ENCODE measurements at regions not wholly inside any gene's neighbourhood (a gene's known extent, or its start where the extent isn't known, plus 50 kb on each side); places are given as distances from the start of the nearest gene placed in this dataset.

GRCh38 chr5:115439042-115439441, 105.5 kb downstream of the FEM1C start:
- Histone ChIP-seq H3K9me3 (ENCODE audit: control insufficient read depth in 2 of 2, low read length in 2 of 2) (peaks cover 3 to 15% of the 10 kb centered on the region in 2 donors), H3K36me3 (ENCODE audit: control insufficient read depth in 2 of 2, insufficient read depth in 2 of 2, low read length in 2 of 2) (no peaks in the 10 kb centered on the region), H3K9ac (ENCODE audit: low read length in 2 of 2) (no peak overlapping the region), H3K4me1 (ENCODE audit: control insufficient read depth, insufficient read depth, low read length) (peaks cover 5% of the 10 kb centered on the region), H3K4me3 (ENCODE audit: low read length in 2 of 2) (no peak overlapping the region), H3K27me3 (ENCODE audit: control insufficient read depth in 1 of 2, insufficient read depth in 2 of 2, low read length in 2 of 2) (no peaks in the 10 kb centered on the region), H3K27ac (ENCODE audit: low read length) (no peak overlapping the region)

DNA sequence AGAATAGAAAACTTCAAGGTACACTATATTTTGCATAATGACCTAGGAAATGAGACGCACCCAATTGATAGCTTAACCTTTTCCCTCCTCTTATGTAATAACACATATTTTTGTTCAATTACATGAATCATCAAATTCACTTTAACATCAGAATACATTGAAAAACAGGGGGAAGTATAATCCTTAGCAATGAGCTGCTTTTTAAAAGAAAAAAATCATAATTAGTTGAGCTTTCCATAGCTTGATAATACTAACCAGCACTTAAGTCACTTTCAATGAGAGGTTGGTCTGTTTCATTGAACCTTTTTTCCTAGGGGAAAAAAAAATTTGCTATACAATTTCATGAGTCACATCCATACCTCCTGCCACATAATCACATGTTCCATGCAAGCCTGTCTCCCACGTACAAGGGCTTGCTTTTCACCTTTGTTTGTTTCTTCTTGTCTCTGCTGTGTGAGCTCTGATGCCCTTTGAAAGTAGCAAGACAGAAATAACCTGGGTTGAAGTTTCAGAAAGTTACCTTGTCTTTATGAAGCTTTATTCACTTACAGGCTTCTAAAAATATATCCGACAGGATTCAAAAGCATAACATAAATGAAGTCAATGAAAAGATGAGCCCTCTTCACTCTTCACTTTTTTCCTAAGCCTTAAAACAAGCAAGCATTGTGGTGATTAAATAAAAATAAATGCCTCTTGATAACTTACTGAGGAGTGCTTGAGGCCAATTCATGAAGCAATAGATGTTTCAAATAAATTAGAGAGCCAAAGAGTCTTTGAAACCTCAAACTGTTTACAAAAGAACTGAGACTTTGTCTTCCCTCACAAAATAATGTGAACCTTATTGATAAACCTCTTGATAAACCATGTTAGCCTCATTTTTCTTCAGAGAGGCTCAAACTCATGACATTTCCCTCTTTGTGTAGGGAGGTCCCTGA, 108.5 kb downstream of the FEM1C start:
- no peaks in the 10 kb centered on the region for H3K27me3 ChIP-seq (ENCODE audit: control insufficient read depth in 1 of 2, insufficient read depth in 2 of 2, low read length in 2 of 2)
- no peak overlapping the region for H3K4me3 ChIP-seq (ENCODE audit: low read length in 2 of 2)
- H3K27ac ChIP-seq (ENCODE audit: low read length) = no peak overlapping the region
- H3K4me1 ChIP-seq (ENCODE audit: control insufficient read depth, insufficient read depth, low read length) = peaks cover 8% of the 10 kb centered on the region
- H3K9me3 ChIP-seq (ENCODE audit: control insufficient read depth in 2 of 2, low read length in 2 of 2) = peaks cover 2 to 15% of the 10 kb centered on the region in 2 donors
- H3K36me3 ChIP-seq (ENCODE audit: control insufficient read depth in 2 of 2, insufficient read depth in 2 of 2, low read length in 2 of 2) = no peaks in the 10 kb centered on the region
- H3K9ac ChIP-seq (ENCODE audit: low read length in 2 of 2) = no peak overlapping the region

DNA sequence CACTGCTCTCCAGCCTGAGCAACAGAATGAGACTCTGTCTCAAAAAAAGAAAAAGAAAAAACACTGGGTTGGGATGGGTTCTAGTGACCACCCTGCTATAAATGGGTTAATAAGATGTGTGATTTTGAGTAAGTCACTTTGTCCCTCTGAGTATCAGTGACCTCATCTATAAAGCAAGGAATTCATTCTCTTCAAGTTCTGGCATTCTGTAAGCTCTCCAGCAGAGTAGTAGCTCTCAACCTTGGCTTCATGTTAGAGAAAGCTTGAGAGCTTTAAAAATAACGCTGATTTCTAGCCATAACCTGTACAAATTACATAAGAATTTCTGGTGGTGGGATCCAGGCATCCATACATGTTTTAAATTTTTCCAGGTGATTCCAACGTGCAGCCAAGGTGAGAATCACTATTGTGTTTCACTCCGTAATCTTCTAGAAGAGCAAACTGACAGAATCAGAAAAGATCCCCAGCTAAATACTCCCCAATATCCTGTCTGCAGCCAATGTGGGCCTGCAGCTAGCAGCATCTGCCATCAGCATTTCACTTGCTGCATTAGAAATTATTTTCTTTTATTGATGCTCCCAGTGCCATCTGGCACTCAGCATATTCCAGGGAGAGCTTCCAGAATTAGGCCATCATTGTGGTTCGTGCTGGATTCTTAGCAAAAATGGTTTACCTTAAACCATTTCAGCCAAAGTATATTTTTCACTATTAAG, 109.4 kb downstream of the FEM1C start:
- Histone ChIP-seq H3K9ac (ENCODE audit: low read length in 2 of 2) (no peak overlapping the region), H3K9me3 (ENCODE audit: control insufficient read depth in 2 of 2, low read length in 2 of 2) (peaks cover 0 to 9% of the 10 kb centered on the region in 2 donors), H3K4me1 (ENCODE audit: control insufficient read depth, insufficient read depth, low read length) (peaks cover 10% of the 10 kb centered on the region), H3K27ac (ENCODE audit: low read length) (no peak overlapping the region), H3K27me3 (ENCODE audit: control insufficient read depth in 1 of 2, insufficient read depth in 2 of 2, low read length in 2 of 2) (no peaks in the 10 kb centered on the region), H3K4me3 (ENCODE audit: low read length in 2 of 2) (no peak overlapping the region), H3K36me3 (ENCODE audit: control insufficient read depth in 2 of 2, insufficient read depth in 2 of 2, low read length in 2 of 2) (no peaks in the 10 kb centered on the region)

DNA sequence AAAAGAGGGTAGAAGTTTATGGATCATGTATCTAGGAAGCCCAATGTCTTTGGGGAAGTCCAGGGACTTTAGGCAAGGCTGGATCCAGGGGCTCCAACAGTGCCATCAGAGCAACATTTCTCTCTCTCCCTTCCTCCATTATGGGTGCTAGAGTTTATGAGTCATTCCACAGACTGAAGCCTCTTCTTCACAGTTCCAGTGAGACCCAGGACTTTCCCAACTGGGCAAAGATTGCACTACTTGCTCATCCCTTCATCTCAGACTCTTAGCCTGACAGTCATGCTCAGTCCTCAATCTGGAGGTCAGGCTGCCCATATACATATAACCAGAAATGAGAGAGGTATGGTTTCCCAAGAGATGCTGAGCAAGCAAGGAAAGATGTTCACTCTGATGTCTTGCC, 110.7 kb downstream of the FEM1C start:
- H3K27ac ChIP-seq (ENCODE audit: low read length) = no peak overlapping the region
- no peaks in the 10 kb centered on the region for H3K36me3 ChIP-seq (ENCODE audit: control insufficient read depth in 2 of 2, insufficient read depth in 2 of 2, low read length in 2 of 2)
- peaks cover 0 to 7% of the 10 kb centered on the region in 2 donors for H3K9me3 ChIP-seq (ENCODE audit: control insufficient read depth in 2 of 2, low read length in 2 of 2)
- no peak overlapping the region for H3K4me3 ChIP-seq (ENCODE audit: low read length in 2 of 2)
- H3K4me1 ChIP-seq (ENCODE audit: control insufficient read depth, insufficient read depth, low read length) = peaks cover 10% of the 10 kb centered on the region
- H3K9ac ChIP-seq (ENCODE audit: low read length in 2 of 2) = no peak overlapping the region
- no peaks in the 10 kb centered on the region for H3K27me3 ChIP-seq (ENCODE audit: control insufficient read depth in 1 of 2, insufficient read depth in 2 of 2, low read length in 2 of 2)

- Histone ChIP-seq H3K27me3 (ENCODE audit: control insufficient read depth in 1 of 2, insufficient read depth in 2 of 2, low read length in 2 of 2) (no peaks in the 10 kb centered on the region), H3K9me3 (ENCODE audit: control insufficient read depth in 2 of 2, low read length in 2 of 2) (no peaks in the 10 kb centered on the region), H3K27ac (ENCODE audit: low read length) (no peak overlapping the region), H3K9ac (ENCODE audit: low read length in 2 of 2) (no peak overlapping the region), H3K4me3 (ENCODE audit: low read length in 2 of 2) (no peak overlapping the region), H3K4me1 (ENCODE audit: control insufficient read depth, insufficient read depth, low read length) (peaks cover 14% of the 10 kb centered on the region), H3K36me3 (ENCODE audit: control insufficient read depth in 2 of 2, insufficient read depth in 2 of 2, low read length in 2 of 2) (no peaks in the 10 kb centered on the region)
These were observed 111.9 kb downstream of the FEM1C start for GRCh38 chr5:115432691-115433090.

GRCh38 chr5:115431116-115431515, 113.5 kb downstream of the FEM1C start:
- no peak overlapping the region for H3K4me3 ChIP-seq (ENCODE audit: low read length in 2 of 2)
- no peaks in the 10 kb centered on the region for H3K27me3 ChIP-seq (ENCODE audit: control insufficient read depth in 1 of 2, insufficient read depth in 2 of 2, low read length in 2 of 2)
- no peak overlapping the region for H3K9ac ChIP-seq (ENCODE audit: low read length in 2 of 2)
- H3K9me3 ChIP-seq (ENCODE audit: control insufficient read depth in 2 of 2, low read length in 2 of 2) = no peaks in the 10 kb centered on the region
- H3K27ac ChIP-seq (ENCODE audit: low read length) = no peak overlapping the region
- no peaks in the 10 kb centered on the region for H3K36me3 ChIP-seq (ENCODE audit: control insufficient read depth in 2 of 2, insufficient read depth in 2 of 2, low read length in 2 of 2)
- H3K4me1 ChIP-seq (ENCODE audit: control insufficient read depth, insufficient read depth, low read length) = peaks cover 19% of the 10 kb centered on the region

GRCh38 chr5:115430374-115430773, 114.2 kb downstream of the FEM1C start:
- no peaks in the 10 kb centered on the region for H3K27me3 ChIP-seq (ENCODE audit: control insufficient read depth in 1 of 2, insufficient read depth in 2 of 2, low read length in 2 of 2)
- H3K4me1 ChIP-seq (ENCODE audit: control insufficient read depth, insufficient read depth, low read length) = peaks cover 21% of the 10 kb centered on the region

GRCh38 chr5:115429345-115429940, 115.1 kb downstream of the FEM1C start:
- no peaks in the 10 kb centered on the region for H3K9me3 ChIP-seq (ENCODE audit: control insufficient read depth in 2 of 2, low read length in 2 of 2)
- no peak overlapping the region for H3K9ac ChIP-seq (ENCODE audit: low read length in 2 of 2)
- H3K4me1 ChIP-seq (ENCODE audit: control insufficient read depth, insufficient read depth, low read length) = peaks cover 29% of the 10 kb centered on the region
- no peak overlapping the region for H3K27ac ChIP-seq (ENCODE audit: low read length)
- no peaks in the 10 kb centered on the region for H3K36me3 ChIP-seq (ENCODE audit: control insufficient read depth in 2 of 2, insufficient read depth in 2 of 2, low read length in 2 of 2)
- no peaks in the 10 kb centered on the region for H3K27me3 ChIP-seq (ENCODE audit: control insufficient read depth in 1 of 2, insufficient read depth in 2 of 2, low read length in 2 of 2)
- H3K4me3 ChIP-seq (ENCODE audit: low read length in 2 of 2) = no peak overlapping the region

More at GRCh38 chr5:115430374-115430773, 114.2 kb downstream of the FEM1C start:
- Histone ChIP-seq H3K9ac (ENCODE audit: low read length in 2 of 2) (no peak overlapping the region), H3K9me3 (ENCODE audit: control insufficient read depth in 2 of 2, low read length in 2 of 2) (no peaks in the 10 kb centered on the region), H3K36me3 (ENCODE audit: control insufficient read depth in 2 of 2, insufficient read depth in 2 of 2, low read length in 2 of 2) (no peaks in the 10 kb centered on the region), H3K4me3 (ENCODE audit: low read length in 2 of 2) (no peak overlapping the region), H3K27ac (ENCODE audit: low read length) (no peak overlapping the region)

DNA sequence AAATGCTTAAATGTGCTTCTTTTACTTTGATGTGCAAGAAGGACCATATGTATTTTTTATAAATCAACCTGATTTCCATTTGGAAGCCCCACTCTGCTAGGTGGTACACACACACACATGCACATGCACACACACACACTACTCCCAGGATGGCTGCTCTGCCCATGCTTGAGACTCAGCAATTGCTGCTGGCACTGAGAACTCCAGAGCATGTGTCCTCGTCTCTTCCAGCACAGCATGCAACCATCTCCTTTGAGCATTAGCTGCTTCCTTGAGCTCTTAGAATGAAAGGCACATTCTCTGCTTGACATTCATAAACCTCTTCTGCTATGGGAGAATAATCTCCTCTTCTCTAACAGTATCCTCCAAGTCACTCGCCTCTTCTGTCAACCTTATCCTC, 115.9 kb downstream of the FEM1C start:
- no peak overlapping the region for H3K27ac ChIP-seq (ENCODE audit: low read length)
- H3K4me3 ChIP-seq (ENCODE audit: low read length in 2 of 2) = no peak overlapping the region
- H3K4me1 ChIP-seq (ENCODE audit: control insufficient read depth, insufficient read depth, low read length) = peaks cover 35% of the 10 kb centered on the region

DNA sequence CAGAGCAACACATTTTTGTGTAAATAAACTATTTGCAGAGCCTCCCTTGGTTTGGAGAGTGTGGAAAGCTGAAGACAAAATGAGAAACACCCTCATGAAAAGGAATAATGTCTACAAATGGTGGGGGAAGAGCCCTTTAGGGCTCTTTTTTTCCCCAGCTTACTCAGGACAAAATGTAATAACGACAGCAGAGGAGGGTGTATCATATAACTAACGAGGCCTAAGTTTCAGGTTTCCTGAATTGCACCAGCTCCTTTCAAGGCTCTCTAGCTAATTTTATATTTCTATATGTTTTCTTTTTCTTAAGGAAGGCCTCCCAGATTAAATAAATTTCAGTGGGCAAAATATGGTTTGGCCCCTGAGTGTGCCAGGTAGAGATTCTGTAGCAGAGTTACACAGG, 116.3 kb downstream of the FEM1C start:
- no peaks in the 10 kb centered on the region for H3K27me3 ChIP-seq (ENCODE audit: control insufficient read depth in 1 of 2, insufficient read depth in 2 of 2, low read length in 2 of 2)
- no peaks in the 10 kb centered on the region for H3K36me3 ChIP-seq (ENCODE audit: control insufficient read depth in 2 of 2, insufficient read depth in 2 of 2, low read length in 2 of 2)
- H3K4me3 ChIP-seq (ENCODE audit: low read length in 2 of 2) = no peak overlapping the region
- H3K9ac ChIP-seq (ENCODE audit: low read length in 2 of 2) = no peak overlapping the region
- H3K4me1 ChIP-seq (ENCODE audit: control insufficient read depth, insufficient read depth, low read length) = peaks cover 40% of the 10 kb centered on the region
- H3K27ac ChIP-seq (ENCODE audit: low read length) = no peak overlapping the region
- no peaks in the 10 kb centered on the region for H3K9me3 ChIP-seq (ENCODE audit: control insufficient read depth in 2 of 2, low read length in 2 of 2)

More for the DNA sequence above, 115.9 kb downstream of the FEM1C start:
- Histone ChIP-seq H3K9ac (ENCODE audit: low read length in 2 of 2) (no peak overlapping the region), H3K9me3 (ENCODE audit: control insufficient read depth in 2 of 2, low read length in 2 of 2) (no peaks in the 10 kb centered on the region), H3K27me3 (ENCODE audit: control insufficient read depth in 1 of 2, insufficient read depth in 2 of 2, low read length in 2 of 2) (no peaks in the 10 kb centered on the region), H3K36me3 (ENCODE audit: control insufficient read depth in 2 of 2, insufficient read depth in 2 of 2, low read length in 2 of 2) (no peaks in the 10 kb centered on the region)

Data from stomach smooth muscle (tissue), 2 donors.